ENCODE measurements at regions not wholly inside any gene's neighbourhood (a gene's known extent, or its start where the extent isn't known, plus 50 kb on each side); places are given as distances from the start of the nearest gene placed in this dataset.
"Not testable (repeated sequence)": the region's sequence is repeated elsewhere in the genome, so short reads cannot be mapped to it uniquely, and the experiment has no call there.

GRCh38 chrY:17827155-17827554 lies 52.9 kb downstream of the CDY2B start:
- H3K4me3 ChIP-seq (ENCODE audit: control insufficient read depth in 1 of 7, extremely low read depth in 1 of 7, insufficient read depth in 4 of 7, low read depth in 2 of 7, low read length in 6 of 7); POLR2A ChIA-PET; H3K9me3 ChIP-seq (ENCODE audit: control extremely low read depth in 1 of 5, control insufficient read depth in 4 of 5, insufficient read depth in 2 of 5, low read depth in 1 of 5, low read length in 4 of 5); H3K27ac ChIP-seq (ENCODE audit: insufficient read depth in 1 of 2, low read depth in 1 of 2, low read length in 2 of 2, poor library complexity in 1 of 2, severe bottlenecking in 2 of 2); H3K27me3 ChIP-seq (replicated peaks in 2 of 5; ENCODE audit: control insufficient read depth in 4 of 5, insufficient read depth in 5 of 5, low read length in 4 of 5); H3K36me3 ChIP-seq (ENCODE audit: control insufficient read depth in 4 of 4, insufficient read depth in 4 of 4, low read length in 3 of 4); CTCF ChIA-PET; DNase-seq; H3K4me1 ChIP-seq (ENCODE audit: control extremely low read depth in 1 of 4, control insufficient read depth in 4 of 4, insufficient read depth in 4 of 4, low read length in 3 of 4): not testable (repeated sequence)
- WGBS (ENCODE audit: insufficient coverage) = no CpG with 5 or more reads among the region's 5 CpGs

GRCh38 chrY:17819700-17820099 lies 60.3 kb downstream of the CDY2B start:
- H3K36me3 ChIP-seq (ENCODE audit: control insufficient read depth in 4 of 4, insufficient read depth in 4 of 4, low read length in 3 of 4); H3K4me3 ChIP-seq (ENCODE audit: control insufficient read depth in 1 of 7, extremely low read depth in 1 of 7, insufficient read depth in 4 of 7, low read depth in 2 of 7, low read length in 6 of 7); H3K4me1 ChIP-seq (ENCODE audit: control extremely low read depth in 1 of 4, control insufficient read depth in 4 of 4, insufficient read depth in 4 of 4, low read length in 3 of 4); POLR2A ChIA-PET; DNase-seq; H3K27ac ChIP-seq (ENCODE audit: insufficient read depth in 1 of 2, low read depth in 1 of 2, low read length in 2 of 2, poor library complexity in 1 of 2, severe bottlenecking in 2 of 2); H3K9me3 ChIP-seq (ENCODE audit: control extremely low read depth in 1 of 5, control insufficient read depth in 4 of 5, insufficient read depth in 2 of 5, low read depth in 1 of 5, low read length in 4 of 5); H3K27me3 ChIP-seq (replicated peaks in 2 of 5; ENCODE audit: control insufficient read depth in 4 of 5, insufficient read depth in 5 of 5, low read length in 4 of 5); CTCF ChIA-PET: not testable (repeated sequence)
- no CpG with 5 or more reads among the region's 4 CpGs for WGBS (ENCODE audit: insufficient coverage)

GRCh38 chrY:17819025-17819646 lies 60.9 kb downstream of the CDY2B start:
- H3K27ac ChIP-seq (ENCODE audit: insufficient read depth in 1 of 2, low read depth in 1 of 2, low read length in 2 of 2, poor library complexity in 1 of 2, severe bottlenecking in 2 of 2); H3K36me3 ChIP-seq (ENCODE audit: control insufficient read depth in 4 of 4, insufficient read depth in 4 of 4, low read length in 3 of 4); POLR2A ChIA-PET; CTCF ChIA-PET; H3K4me1 ChIP-seq (ENCODE audit: control extremely low read depth in 1 of 4, control insufficient read depth in 4 of 4, insufficient read depth in 4 of 4, low read length in 3 of 4); H3K4me3 ChIP-seq (ENCODE audit: control insufficient read depth in 1 of 7, extremely low read depth in 1 of 7, insufficient read depth in 4 of 7, low read depth in 2 of 7, low read length in 6 of 7); DNase-seq; H3K9me3 ChIP-seq (ENCODE audit: control extremely low read depth in 1 of 5, control insufficient read depth in 4 of 5, insufficient read depth in 2 of 5, low read depth in 1 of 5, low read length in 4 of 5); H3K27me3 ChIP-seq (replicated peaks in 2 of 5; ENCODE audit: control insufficient read depth in 4 of 5, insufficient read depth in 5 of 5, low read length in 4 of 5): not testable (repeated sequence)
- no CpG with 5 or more reads among the region's 3 CpGs for WGBS (ENCODE audit: insufficient coverage)

GRCh38 chrY:17817076-17818068 lies 62.6 kb downstream of the CDY2B start:
- H3K27me3 ChIP-seq (replicated peaks in 2 of 5; ENCODE audit: control insufficient read depth in 4 of 5, insufficient read depth in 5 of 5, low read length in 4 of 5); H3K27ac ChIP-seq (ENCODE audit: insufficient read depth in 1 of 2, low read depth in 1 of 2, low read length in 2 of 2, poor library complexity in 1 of 2, severe bottlenecking in 2 of 2); H3K9me3 ChIP-seq (ENCODE audit: control extremely low read depth in 1 of 5, control insufficient read depth in 4 of 5, insufficient read depth in 2 of 5, low read depth in 1 of 5, low read length in 4 of 5); POLR2A ChIA-PET; H3K4me3 ChIP-seq (ENCODE audit: control insufficient read depth in 1 of 7, extremely low read depth in 1 of 7, insufficient read depth in 4 of 7, low read depth in 2 of 7, low read length in 6 of 7); H3K36me3 ChIP-seq (ENCODE audit: control insufficient read depth in 4 of 4, insufficient read depth in 4 of 4, low read length in 3 of 4); CTCF ChIA-PET; H3K4me1 ChIP-seq (ENCODE audit: control extremely low read depth in 1 of 4, control insufficient read depth in 4 of 4, insufficient read depth in 4 of 4, low read length in 3 of 4); DNase-seq: not testable (repeated sequence)
- WGBS (ENCODE audit: insufficient coverage) = no CpG with 5 or more reads among the region's 6 CpGs

DNA sequence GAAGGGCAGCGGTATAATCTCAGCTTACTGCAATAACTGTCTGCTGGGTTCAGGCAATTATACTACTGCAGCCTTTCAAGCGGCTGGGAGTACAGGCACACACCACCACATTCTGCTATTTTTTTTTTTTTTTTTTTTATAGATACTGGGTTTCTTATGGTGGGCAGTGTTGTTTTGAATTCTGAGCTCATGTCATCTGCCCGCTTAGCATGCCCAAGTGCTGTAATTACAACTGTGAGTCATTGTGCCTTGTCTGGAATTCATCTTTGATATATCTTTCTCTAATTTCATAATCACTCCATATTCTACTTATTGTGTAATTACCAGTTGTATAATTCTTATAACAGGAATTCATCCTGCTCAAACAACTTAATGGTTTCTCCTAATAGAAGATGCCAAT lies 67.4 kb downstream of the CDY2B start:
- POLR2A ChIA-PET; H3K36me3 ChIP-seq (ENCODE audit: control insufficient read depth in 4 of 4, insufficient read depth in 4 of 4, low read length in 3 of 4); H3K4me1 ChIP-seq (ENCODE audit: control extremely low read depth in 1 of 4, control insufficient read depth in 4 of 4, insufficient read depth in 4 of 4, low read length in 3 of 4); H3K27ac ChIP-seq (ENCODE audit: insufficient read depth in 1 of 2, low read depth in 1 of 2, low read length in 2 of 2, poor library complexity in 1 of 2, severe bottlenecking in 2 of 2); H3K27me3 ChIP-seq (replicated peaks in 2 of 5; ENCODE audit: control insufficient read depth in 4 of 5, insufficient read depth in 5 of 5, low read length in 4 of 5); H3K4me3 ChIP-seq (ENCODE audit: control insufficient read depth in 1 of 7, extremely low read depth in 1 of 7, insufficient read depth in 4 of 7, low read depth in 2 of 7, low read length in 6 of 7); CTCF ChIA-PET; H3K9me3 ChIP-seq (ENCODE audit: control extremely low read depth in 1 of 5, control insufficient read depth in 4 of 5, insufficient read depth in 2 of 5, low read depth in 1 of 5, low read length in 4 of 5); DNase-seq: not testable (repeated sequence)
- no CpG with 5 or more reads among the region's 3 CpGs for WGBS (ENCODE audit: insufficient coverage)

DNA sequence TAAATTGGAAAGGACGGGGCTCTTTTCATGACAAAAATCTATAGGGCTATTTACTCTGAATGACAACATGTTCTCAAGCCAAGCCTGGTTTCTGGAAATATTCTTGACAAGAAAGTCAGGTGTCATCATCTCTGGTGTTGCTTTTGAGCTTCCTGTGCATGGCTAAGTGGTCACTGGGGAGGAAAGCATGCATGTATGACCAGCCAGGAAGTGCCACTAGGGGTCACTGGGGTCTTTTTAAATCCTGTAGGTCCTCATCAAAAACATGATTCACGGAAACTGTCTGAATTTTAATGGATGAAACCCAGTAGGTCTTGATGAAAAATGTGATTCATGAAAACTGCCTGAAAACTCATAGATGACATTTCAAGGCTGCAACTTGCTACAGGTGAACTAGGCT lies 80.1 kb downstream of the CDY2B start:
- no CpG with 5 or more reads among the region's 2 CpGs for WGBS (ENCODE audit: insufficient coverage)
- H3K36me3 ChIP-seq (ENCODE audit: control insufficient read depth in 4 of 4, insufficient read depth in 4 of 4, low read length in 3 of 4); DNase-seq; H3K9me3 ChIP-seq (ENCODE audit: control extremely low read depth in 1 of 5, control insufficient read depth in 4 of 5, insufficient read depth in 2 of 5, low read depth in 1 of 5, low read length in 4 of 5); H3K27me3 ChIP-seq (replicated peaks in 2 of 5; ENCODE audit: control insufficient read depth in 4 of 5, insufficient read depth in 5 of 5, low read length in 4 of 5); H3K4me1 ChIP-seq (ENCODE audit: control extremely low read depth in 1 of 4, control insufficient read depth in 4 of 4, insufficient read depth in 4 of 4, low read length in 3 of 4); POLR2A ChIA-PET; H3K27ac ChIP-seq (ENCODE audit: insufficient read depth in 1 of 2, low read depth in 1 of 2, low read length in 2 of 2, poor library complexity in 1 of 2, severe bottlenecking in 2 of 2); CTCF ChIA-PET; H3K4me3 ChIP-seq (ENCODE audit: control insufficient read depth in 1 of 7, extremely low read depth in 1 of 7, insufficient read depth in 4 of 7, low read depth in 2 of 7, low read length in 6 of 7): not testable (repeated sequence)

GRCh38 chrY:17787214-17787613 lies 92.8 kb downstream of the CDY2B start:
- H3K9me3 ChIP-seq (ENCODE audit: control extremely low read depth in 1 of 5, control insufficient read depth in 4 of 5, insufficient read depth in 2 of 5, low read depth in 1 of 5, low read length in 4 of 5); DNase-seq; POLR2A ChIA-PET; CTCF ChIA-PET; H3K36me3 ChIP-seq (ENCODE audit: control insufficient read depth in 4 of 4, insufficient read depth in 4 of 4, low read length in 3 of 4); H3K27ac ChIP-seq (ENCODE audit: insufficient read depth in 1 of 2, low read depth in 1 of 2, low read length in 2 of 2, poor library complexity in 1 of 2, severe bottlenecking in 2 of 2); H3K27me3 ChIP-seq (replicated peaks in 2 of 5; ENCODE audit: control insufficient read depth in 4 of 5, insufficient read depth in 5 of 5, low read length in 4 of 5); H3K4me1 ChIP-seq (ENCODE audit: control extremely low read depth in 1 of 4, control insufficient read depth in 4 of 4, insufficient read depth in 4 of 4, low read length in 3 of 4); H3K4me3 ChIP-seq (ENCODE audit: control insufficient read depth in 1 of 7, extremely low read depth in 1 of 7, insufficient read depth in 4 of 7, low read depth in 2 of 7, low read length in 6 of 7): not testable (repeated sequence)
- WGBS (ENCODE audit: insufficient coverage) = no CpG with 5 or more reads among the region's 3 CpGs
